Nephron (organoid): ENCODE measurements at regions not wholly inside any gene's neighbourhood (a gene's known extent, or its start where the extent isn't known, plus 50 kb on each side); places are given as distances from the start of the nearest gene placed in this dataset.

ENCODE experiments used
- H3K27ac Mint-ChIP-seq, 3 experiments: 2 replicates each; pipeline ENCODE4 v1.8.0; 2020; ENCODE audit warnings: mixed read lengths in 3 of 3, mild to moderate bottlenecking in 2 of 3, moderate library complexity in 1 of 3
- H3K27me3 Mint-ChIP-seq: 2 replicates; pipeline ENCODE4 v1.8.0; 2021; ENCODE audit warnings: low read depth, mild to moderate bottlenecking, moderate library complexity, mixed read lengths
- H3K36me3 Mint-ChIP-seq: 2 replicates; pipeline ENCODE4 v1.8.0; 2020; ENCODE audit warnings: low read depth, mixed read lengths
- H3K4me1 Mint-ChIP-seq: 2 replicates; pipeline ENCODE4 v1.8.0; 2020; ENCODE audit warnings: mixed read lengths
- H3K4me3 Mint-ChIP-seq, 3 experiments: 2 replicates each; pipeline ENCODE4 v1.8.0; 2020; ENCODE audit warnings: mild to moderate bottlenecking in 3 of 3, mixed read lengths in 3 of 3, moderate library complexity in 2 of 3
- H3K9me3 Mint-ChIP-seq: 2 replicates; pipeline ENCODE4 v1.8.0; 2020; ENCODE audit warnings: mixed read lengths
- TF ChIP-seq, protein P1 (sequence below), 3 experiments: fragments of 200-600 bp; sonication (generic); IDR thresholded peaks; one replicate each; pipeline ENCODE4 v1.5.0; 2021; ENCODE audit warnings: antibody characterized with exemption in 3 of 3; ENCODE audit not compliant: unreplicated experiment in 3 of 3

DNA sequence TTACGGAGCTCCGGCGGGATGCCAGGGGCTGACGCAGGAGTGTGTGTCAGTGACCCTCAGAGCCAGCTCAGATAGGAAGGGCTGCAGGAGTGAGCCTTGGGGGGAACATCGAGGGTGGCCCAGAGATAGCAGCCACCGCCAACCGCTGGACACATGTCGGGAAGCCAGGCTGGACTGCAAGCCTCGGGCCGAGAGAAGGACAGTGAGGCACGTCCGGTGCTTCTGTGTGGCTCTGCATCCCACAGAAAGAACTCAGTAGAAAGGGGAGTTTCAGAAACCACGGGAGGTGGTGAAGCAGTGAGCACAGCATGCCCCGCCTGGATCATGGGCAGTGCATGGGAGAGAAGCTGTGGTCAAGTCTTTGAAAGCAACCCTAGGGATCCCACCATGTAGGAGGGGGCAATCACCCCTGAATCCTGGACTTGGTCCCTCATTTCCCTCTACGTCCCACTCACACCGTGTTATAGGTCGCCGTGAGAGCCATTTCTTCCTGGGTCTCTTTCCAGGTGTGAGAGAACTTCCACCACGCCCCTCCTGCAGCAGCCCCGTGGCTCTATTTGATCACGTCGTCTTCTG is 383.7 kb upstream of the CDH4 start:
- H3K4me3 Mint-ChIP-seq: no peak overlapping the region
- no peaks in the 10 kb centered on the region for H3K36me3 Mint-ChIP-seq
- peaks cover 3% of the 10 kb centered on the region for H3K4me1 Mint-ChIP-seq

DNA sequence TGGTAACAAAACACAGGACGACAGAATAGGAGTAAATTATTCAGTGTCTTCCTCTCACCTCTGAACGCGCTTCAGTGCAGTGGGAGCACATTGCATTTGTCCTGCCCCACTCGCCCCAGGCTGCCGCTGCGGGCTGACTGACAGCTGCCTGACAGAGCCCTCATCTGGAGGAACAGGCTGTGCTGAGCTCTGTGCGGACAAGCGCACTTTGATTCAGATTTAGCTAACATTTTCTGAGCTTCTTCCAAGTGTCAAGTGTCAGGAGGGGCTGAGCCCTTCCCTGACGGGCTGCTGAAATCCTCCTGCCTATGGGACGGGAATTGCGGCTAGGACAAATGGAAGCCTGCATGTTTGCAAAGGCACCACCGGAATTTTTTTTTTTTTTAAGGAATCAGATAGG is 383.0 kb upstream of the CDH4 start:
- peaks cover 21% of the 10 kb centered on the region for H3K27me3 Mint-ChIP-seq
- H3K36me3 Mint-ChIP-seq: no peaks in the 10 kb centered on the region
- no peak overlapping the region for H3K4me3 Mint-ChIP-seq
- TF ChIP-seq, protein P1, sequence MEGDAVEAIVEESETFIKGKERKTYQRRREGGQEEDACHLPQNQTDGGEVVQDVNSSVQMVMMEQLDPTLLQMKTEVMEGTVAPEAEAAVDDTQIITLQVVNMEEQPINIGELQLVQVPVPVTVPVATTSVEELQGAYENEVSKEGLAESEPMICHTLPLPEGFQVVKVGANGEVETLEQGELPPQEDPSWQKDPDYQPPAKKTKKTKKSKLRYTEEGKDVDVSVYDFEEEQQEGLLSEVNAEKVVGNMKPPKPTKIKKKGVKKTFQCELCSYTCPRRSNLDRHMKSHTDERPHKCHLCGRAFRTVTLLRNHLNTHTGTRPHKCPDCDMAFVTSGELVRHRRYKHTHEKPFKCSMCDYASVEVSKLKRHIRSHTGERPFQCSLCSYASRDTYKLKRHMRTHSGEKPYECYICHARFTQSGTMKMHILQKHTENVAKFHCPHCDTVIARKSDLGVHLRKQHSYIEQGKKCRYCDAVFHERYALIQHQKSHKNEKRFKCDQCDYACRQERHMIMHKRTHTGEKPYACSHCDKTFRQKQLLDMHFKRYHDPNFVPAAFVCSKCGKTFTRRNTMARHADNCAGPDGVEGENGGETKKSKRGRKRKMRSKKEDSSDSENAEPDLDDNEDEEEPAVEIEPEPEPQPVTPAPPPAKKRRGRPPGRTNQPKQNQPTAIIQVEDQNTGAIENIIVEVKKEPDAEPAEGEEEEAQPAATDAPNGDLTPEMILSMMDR (IDR thresholded peaks at IDR 0.05; ENCODE audit: unreplicated experiment in 3 of 3): no peak
- no peaks in the 10 kb centered on the region for H3K9me3 Mint-ChIP-seq
- H3K4me1 Mint-ChIP-seq: peaks cover 3% of the 10 kb centered on the region
- no peak overlapping the region for H3K27ac Mint-ChIP-seq

More for the DNA sequence above, 383.7 kb upstream of the CDH4 start:
- peaks cover 24% of the 10 kb centered on the region for H3K27me3 Mint-ChIP-seq
- H3K27ac Mint-ChIP-seq: no peak overlapping the region
- TF ChIP-seq, protein P1 (IDR thresholded peaks at IDR 0.05; ENCODE audit: unreplicated experiment in 3 of 3): no peak
- H3K9me3 Mint-ChIP-seq: no peaks in the 10 kb centered on the region

DNA sequence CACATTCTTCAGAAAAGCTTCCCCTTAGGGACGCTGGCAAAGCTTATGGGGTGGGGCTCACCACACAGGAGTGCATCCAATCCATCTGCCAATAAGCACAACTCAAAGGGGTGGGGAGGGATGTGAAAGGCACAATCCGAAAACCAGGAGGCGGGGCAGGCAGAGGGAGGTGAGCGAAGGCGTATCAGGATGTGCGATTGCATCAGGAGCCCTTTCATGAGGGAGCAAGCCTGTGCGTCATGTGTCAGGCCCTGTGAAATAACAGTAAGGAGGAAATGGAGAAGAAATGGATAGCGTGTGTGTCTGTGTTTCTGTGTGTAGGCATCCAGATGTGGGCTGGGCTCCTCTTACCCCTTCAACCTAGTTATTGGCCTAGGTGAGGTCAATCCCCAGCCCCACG is 382.4 kb upstream of the CDH4 start:
- TF ChIP-seq, protein P1 (IDR thresholded peaks at IDR 0.05; ENCODE audit: unreplicated experiment in 3 of 3): no peak
- Mint-ChIP-seq H3K27me3 (peaks cover 21% of the 10 kb centered on the region), H3K36me3 (no peaks in the 10 kb centered on the region), H3K9me3 (no peaks in the 10 kb centered on the region), H3K4me1 (peaks cover 3% of the 10 kb centered on the region), H3K4me3 (no peak overlapping the region), H3K27ac (no peak overlapping the region)

DNA sequence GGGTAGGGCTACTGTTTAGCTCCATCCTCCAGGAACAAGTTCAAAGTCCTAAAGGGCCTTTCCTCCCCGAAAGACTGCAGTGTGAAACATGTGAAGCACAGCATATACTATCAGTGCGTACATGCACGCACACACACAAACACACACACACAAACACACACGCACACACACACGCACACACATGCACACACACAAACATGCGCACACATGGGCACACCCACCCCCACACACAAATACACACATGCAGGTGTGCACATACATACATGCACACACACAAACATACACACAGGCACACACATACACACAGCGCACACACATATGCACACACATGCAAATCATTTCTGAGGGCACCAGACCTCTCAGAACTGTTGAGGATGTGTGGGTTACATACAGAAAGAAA is 382.0 kb upstream of the CDH4 start:
- Mint-ChIP-seq H3K9me3 (no peaks in the 10 kb centered on the region), H3K4me3 (no peak overlapping the region), H3K27me3 (peaks cover 21% of the 10 kb centered on the region), H3K4me1 (peaks cover 3% of the 10 kb centered on the region), H3K36me3 (no peaks in the 10 kb centered on the region), H3K27ac (no peak overlapping the region)
- TF ChIP-seq, protein P1 (IDR thresholded peaks at IDR 0.05; ENCODE audit: unreplicated experiment in 3 of 3): no peak

DNA sequence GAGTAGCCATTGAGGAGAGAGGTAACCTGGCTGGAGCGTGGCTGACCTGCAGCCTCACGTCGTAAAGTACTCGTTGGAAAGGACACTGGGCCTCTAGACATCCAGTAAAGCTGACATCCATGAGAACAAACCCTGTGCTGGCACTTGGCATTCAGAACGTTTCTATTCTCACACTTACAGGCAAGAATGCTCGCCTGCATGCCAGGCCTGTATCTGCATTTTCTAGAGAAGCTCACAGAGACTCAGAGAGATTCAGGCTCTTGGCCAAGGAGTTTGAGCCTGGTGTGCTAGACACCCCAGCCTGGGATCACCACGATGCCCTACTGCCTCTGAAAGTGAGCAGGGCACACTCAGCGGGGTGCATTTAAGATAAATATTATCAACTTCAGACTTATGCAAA is 379.8 kb upstream of the CDH4 start:
- H3K27ac Mint-ChIP-seq: no peak overlapping the region
- no peaks in the 10 kb centered on the region for H3K36me3 Mint-ChIP-seq
- H3K4me3 Mint-ChIP-seq: no peak overlapping the region
- peaks cover 3% of the 10 kb centered on the region for H3K4me1 Mint-ChIP-seq
- H3K9me3 Mint-ChIP-seq: no peaks in the 10 kb centered on the region
- peaks cover 27% of the 10 kb centered on the region for H3K27me3 Mint-ChIP-seq
- TF ChIP-seq, protein P1 (IDR thresholded peaks at IDR 0.05; ENCODE audit: unreplicated experiment in 3 of 3): no peak

DNA sequence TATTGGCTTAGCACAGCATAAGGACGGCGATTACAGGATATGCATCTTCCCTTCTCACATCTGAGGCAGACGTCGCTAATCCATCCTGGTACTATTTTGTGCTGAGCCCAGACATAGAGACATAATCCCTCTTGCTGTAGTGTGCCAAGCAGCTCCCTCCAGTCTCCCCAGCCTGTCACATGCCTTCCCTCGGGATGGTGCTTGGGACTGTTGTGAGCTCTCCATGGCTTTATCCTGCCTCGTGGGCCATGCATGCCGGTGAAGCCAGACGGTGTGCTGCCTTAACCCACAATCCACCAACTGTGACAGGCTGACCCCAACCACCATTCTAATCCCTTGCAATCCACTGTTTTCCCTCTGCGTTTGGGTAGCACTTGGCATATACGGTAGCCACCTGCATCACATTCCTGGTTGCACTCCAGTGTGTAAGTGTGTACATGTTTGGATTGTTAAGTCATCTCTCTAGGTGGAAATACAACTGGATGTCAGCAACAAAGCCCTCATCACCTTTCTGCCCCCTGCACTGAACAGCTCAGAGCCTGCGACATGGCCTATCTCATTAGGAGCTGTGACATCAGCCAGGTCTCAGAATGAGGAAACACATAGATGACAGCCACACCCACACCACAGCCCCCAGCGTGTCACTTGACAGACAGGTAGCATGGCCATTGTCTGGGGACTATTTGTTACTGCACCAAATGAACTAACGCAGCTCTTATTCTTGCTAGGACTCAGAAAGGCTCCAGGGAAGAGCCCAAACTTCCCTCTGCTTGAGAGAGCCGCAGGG is 374.8 kb upstream of the CDH4 start:
- Mint-ChIP-seq H3K27me3 (peaks cover 14% of the 10 kb centered on the region), H3K4me3 (no peak overlapping the region), H3K36me3 (no peaks in the 10 kb centered on the region), H3K9me3 (peaks cover 2% of the 10 kb centered on the region), H3K4me1 (no peaks in the 10 kb centered on the region), H3K27ac (no peak overlapping the region)
- TF ChIP-seq, protein P1 (IDR thresholded peaks at IDR 0.05; ENCODE audit: unreplicated experiment in 3 of 3): no peak
